WI38 (cell line): ENCODE measurements at regions not wholly inside any gene's neighbourhood (a gene's known extent, or its start where the extent isn't known, plus 50 kb on each side); places are given as distances from the start of the nearest gene placed in this dataset.
"Not testable (repeated sequence)": the region's sequence is repeated elsewhere in the genome, so short reads cannot be mapped to it uniquely, and the experiment has no call there.

Experiments used
- H3K4me3 ChIP-seq: 2 replicates; pipeline ENCODE4 v1.5.1; 2011; ENCODE audit warnings: low read depth, mild to moderate bottlenecking, control low read depth, low read length
- TF ChIP-seq, protein P1 (sequence below): IDR thresholded peaks from 2 replicates; pipeline ENCODE4 v1.5.1; 2012; ENCODE audit warnings: low read depth, mild to moderate bottlenecking, control low read depth, low read length

DNA sequence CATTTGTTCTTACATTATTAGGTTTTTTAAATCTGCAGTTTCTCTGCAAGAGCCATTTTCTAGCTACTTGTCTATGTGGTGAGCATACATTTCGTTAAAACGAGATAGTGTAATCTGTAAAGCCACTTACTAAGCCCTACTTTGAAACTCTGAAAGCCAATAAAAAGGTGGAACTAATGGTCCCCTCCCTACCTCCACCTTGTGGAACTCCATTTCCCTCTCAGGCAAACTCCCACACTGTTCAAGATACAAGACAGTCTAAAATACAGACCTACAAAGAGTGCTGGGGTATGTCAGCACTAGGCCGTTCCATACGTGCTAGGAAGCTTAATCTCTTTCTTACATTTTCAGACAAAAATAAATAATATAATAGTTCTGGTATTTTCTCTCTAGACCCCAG lies 74.1 kb downstream of the DUSP6 start:
- TF ChIP-seq, protein P1, sequence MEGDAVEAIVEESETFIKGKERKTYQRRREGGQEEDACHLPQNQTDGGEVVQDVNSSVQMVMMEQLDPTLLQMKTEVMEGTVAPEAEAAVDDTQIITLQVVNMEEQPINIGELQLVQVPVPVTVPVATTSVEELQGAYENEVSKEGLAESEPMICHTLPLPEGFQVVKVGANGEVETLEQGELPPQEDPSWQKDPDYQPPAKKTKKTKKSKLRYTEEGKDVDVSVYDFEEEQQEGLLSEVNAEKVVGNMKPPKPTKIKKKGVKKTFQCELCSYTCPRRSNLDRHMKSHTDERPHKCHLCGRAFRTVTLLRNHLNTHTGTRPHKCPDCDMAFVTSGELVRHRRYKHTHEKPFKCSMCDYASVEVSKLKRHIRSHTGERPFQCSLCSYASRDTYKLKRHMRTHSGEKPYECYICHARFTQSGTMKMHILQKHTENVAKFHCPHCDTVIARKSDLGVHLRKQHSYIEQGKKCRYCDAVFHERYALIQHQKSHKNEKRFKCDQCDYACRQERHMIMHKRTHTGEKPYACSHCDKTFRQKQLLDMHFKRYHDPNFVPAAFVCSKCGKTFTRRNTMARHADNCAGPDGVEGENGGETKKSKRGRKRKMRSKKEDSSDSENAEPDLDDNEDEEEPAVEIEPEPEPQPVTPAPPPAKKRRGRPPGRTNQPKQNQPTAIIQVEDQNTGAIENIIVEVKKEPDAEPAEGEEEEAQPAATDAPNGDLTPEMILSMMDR: no peak
- no peak overlapping the region for H3K4me3 ChIP-seq

DNA sequence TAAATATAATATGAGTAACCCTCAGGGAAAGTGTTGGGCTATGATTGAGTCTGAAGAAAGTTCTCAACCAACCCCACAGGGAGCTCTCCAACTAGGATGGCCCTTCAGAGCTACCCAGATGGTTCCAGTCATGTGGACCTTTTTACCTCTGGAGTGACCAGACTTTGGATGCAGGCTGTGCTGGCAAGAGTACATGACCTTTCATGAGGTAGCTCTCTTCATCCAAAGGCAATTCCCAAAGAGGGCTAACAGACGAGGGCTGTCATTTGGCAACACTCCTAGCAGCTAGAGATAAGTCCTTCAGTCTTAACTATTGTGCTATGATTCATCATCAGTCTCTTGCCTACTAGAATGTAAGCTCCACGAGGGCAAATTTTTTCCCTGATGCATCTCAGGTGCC lies 75.4 kb downstream of the DUSP6 start:
- H3K4me3 ChIP-seq: no peak overlapping the region
- TF ChIP-seq, protein P1: no peak

DNA sequence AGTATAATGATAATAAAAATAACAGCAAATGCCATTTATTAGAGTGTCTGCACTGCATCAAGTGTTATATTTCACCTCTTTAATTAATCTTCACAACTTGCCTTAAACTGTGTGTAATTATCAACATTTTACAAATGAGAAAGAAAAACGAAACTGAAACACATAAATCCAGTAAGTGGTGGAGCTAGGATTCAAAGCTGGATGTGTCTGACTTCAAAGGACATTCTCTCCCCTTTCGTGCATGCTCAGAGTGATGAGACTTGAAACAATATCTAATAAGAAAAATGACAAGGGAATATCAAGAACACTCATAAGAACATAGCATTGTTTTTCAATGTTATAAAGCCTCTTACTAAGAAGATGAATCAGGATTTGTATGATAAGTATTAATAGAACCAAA lies 78.8 kb downstream of the DUSP6 start:
- TF ChIP-seq, protein P1: no peak
- no peak overlapping the region for H3K4me3 ChIP-seq

DNA sequence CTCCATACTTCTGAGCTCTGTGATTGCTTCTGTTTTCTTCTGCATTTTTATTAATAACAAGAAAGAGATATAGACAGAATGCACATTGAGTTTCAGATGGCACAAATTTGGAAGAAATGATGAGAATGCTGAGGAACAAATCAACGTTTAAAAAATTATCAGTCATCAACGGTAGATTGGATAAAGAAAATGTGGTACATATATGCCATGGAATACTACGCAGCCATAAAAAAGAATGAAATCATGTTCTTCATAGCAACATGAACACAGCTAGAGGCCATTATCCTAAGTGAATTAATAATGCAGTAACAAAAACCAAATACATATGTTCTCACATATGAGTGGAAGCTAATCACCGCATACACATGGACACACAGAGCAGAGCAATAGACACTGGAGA lies 81.8 kb downstream of the DUSP6 start:
- H3K4me3 ChIP-seq: no peak overlapping the region
- TF ChIP-seq, protein P1: no peak

DNA sequence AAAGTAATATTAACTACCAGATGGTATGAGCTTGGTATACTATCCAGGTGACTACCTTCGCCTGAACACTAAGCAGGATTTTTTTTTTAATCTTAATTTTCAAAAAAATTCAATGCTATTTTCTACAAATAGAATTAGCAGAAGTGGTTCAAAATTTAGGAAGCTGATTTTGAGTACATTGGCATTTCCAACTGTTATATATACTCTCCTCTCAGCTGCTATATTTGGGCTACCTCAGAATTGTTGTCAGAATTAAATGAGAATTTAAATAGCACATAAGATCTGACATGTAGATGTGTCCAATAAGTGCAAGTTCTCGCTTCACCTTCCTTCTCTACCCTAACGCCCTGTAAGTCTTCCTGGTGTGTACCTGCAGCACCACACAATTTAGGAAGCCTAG lies 83.1 kb downstream of the DUSP6 start:
- TF ChIP-seq, protein P1: no peak
- no peak overlapping the region for H3K4me3 ChIP-seq

DNA sequence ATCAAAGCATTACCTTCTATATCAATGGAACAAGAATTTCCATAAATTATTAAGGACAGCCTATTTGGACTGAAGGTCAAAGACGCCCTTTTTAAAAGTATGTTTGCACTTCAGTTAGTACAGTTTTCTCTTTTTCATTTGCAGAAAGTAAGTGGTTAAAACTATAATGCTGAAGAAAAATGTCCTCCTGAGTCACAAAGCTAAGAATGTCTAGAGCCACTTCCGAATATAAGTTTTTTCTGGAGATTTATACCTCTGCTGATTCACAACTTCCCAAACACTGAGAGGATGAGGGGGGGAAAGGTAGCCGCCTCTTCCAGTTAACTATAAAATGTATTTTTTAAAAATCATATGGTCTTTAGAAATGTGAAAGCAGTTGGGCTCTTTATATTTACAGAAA lies 84.9 kb downstream of the DUSP6 start:
- TF ChIP-seq, protein P1: no peak
- H3K4me3 ChIP-seq: no peak overlapping the region

DNA sequence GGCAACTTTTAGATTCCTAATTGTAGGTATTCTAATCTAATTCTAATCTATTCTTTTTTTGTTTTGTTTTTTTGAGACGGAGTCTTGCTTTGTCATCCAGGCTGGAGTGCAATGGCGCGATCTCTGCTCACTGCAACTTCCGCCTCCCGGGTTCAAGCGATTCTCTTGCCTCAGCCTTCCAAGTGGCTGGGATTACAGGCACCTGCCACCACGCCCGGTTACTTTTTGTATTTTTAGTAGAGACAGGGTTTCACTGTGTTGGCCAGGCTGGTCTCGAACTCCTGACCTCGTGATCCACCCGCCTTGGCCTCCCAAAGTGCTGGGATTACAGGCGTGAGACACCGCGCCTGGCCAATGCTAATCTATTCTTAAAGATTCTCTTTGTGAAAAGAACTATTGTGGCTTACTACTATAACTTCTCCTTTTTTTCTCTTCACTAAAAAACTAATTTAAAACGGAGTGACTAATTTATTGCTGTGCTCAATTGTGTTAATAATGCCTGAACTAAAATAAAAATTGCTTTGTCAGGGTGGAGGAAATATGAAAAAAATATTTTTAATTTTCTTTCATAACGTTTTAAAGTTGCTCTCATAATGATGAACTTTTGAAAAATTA lies 85.6 kb downstream of the DUSP6 start:
- H3K4me3 ChIP-seq: not testable (repeated sequence)

DNA sequence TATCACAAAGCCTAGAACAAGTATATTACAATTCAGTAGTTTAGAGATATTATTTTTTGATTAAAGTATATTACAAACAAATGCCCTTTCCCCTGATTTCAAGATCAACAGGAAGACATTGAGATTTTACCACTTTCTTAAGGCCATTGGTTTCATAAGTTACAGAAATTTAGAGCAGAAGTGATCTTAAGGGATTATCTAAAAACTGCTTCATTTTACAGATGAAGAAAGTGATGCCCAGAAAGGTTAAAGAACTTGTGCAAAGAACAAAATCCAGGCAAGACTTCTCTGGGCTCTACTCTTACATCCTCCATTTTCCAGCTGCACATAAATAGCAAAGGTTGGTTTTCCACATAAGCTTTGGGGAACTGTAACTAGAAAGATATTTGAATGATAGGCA lies 87.5 kb downstream of the DUSP6 start:
- TF ChIP-seq, protein P1: no peak
- no peak overlapping the region for H3K4me3 ChIP-seq
